ENCODE measurements at regions not wholly inside any gene's neighbourhood (a gene's known extent, or its start where the extent isn't known, plus 50 kb on each side); places are given as distances from the start of the nearest gene placed in this dataset.
"Not testable (repeated sequence)": the region's sequence is repeated elsewhere in the genome, so short reads cannot be mapped to it uniquely, and the experiment has no call there.

- DNase-seq; H3K4me3 Mint-ChIP-seq; H3K9me3 ChIP-seq (ENCODE audit: control insufficient read depth, low read length); H3K4me3 ChIP-seq (ENCODE audit: low read length); H3K27ac ChIP-seq (ENCODE audit: low read depth, low read length); H3K9ac ChIP-seq (ENCODE audit: extremely low read depth, low read length, poor library complexity, severe bottlenecking); H3K27me3 Mint-ChIP-seq (ENCODE audit: insufficient read depth); H3K4me1 Mint-ChIP-seq; H3K27me3 ChIP-seq (ENCODE audit: control insufficient read depth, insufficient read depth, low read length, poor library complexity, severe bottlenecking); H3K27ac Mint-ChIP-seq; H3K4me1 ChIP-seq (ENCODE audit: control insufficient read depth, insufficient read depth, low read length); H3K36me3 ChIP-seq (ENCODE audit: control insufficient read depth, insufficient read depth, low read length); H3K36me3 Mint-ChIP-seq (ENCODE audit: low read depth): not testable (repeated sequence)
- peaks cover 19% of the 10 kb centered on the region for H3K9me3 Mint-ChIP-seq
- 96% methylated on average over 12 to 57 of the region's 60 CpGs for WGBS, 2 experiments (ENCODE audit: insufficient coverage in 1 of 2, insufficient read length in 1 of 2)
Observed at GRCh38 chr6:27653143-27653825, 180.4 kb upstream of the ZNF184 start.

DNA sequence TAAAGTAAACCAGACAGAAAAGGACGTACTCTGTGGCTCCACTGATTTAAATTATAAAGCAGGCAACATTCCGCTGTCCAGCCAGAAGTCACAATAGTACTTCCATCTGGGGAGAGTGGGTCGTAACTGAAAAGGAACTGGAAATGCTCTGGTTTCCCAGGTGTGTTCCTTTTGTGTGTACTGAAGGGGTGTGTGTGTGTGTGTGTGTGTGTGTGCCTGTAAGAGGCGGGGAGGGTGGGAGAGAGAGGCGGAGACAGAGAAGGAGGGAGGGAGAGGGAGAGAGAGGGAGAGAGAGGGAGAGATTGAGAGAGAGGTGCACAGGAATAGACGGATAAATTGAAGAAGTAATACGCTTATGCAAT, 178.4 kb upstream of the ZNF184 start:
- peak overlapping the region; percentile 81 for H3K4me3 Mint-ChIP-seq
- no peaks in the 10 kb centered on the region for H3K27me3 ChIP-seq (ENCODE audit: control insufficient read depth, insufficient read depth, low read length, poor library complexity, severe bottlenecking)
- WGBS, 2 experiments (ENCODE audit: insufficient coverage in 1 of 2, insufficient read length in 1 of 2): 12 to 16% methylated on average over 6 to 7 of the region's 7 CpGs
- DNase-seq: peak; percentile 82
- peak overlapping the region; percentile 47 for H3K9ac ChIP-seq (ENCODE audit: extremely low read depth, low read length, poor library complexity, severe bottlenecking)
- no peaks in the 10 kb centered on the region for H3K36me3 ChIP-seq (ENCODE audit: control insufficient read depth, insufficient read depth, low read length)
- peak overlapping the region; percentile 98 for H3K4me3 ChIP-seq (ENCODE audit: low read length)
- peaks cover 19% of the 10 kb centered on the region for H3K9me3 Mint-ChIP-seq
- peak overlapping the region; percentile 75 for H3K27ac Mint-ChIP-seq
- H3K36me3 Mint-ChIP-seq (ENCODE audit: low read depth): no peaks in the 10 kb centered on the region
- no peaks in the 10 kb centered on the region for H3K9me3 ChIP-seq (ENCODE audit: control insufficient read depth, low read length)
- no peaks in the 10 kb centered on the region for H3K27me3 Mint-ChIP-seq (ENCODE audit: insufficient read depth)
- TF ChIP-seq, protein P1, sequence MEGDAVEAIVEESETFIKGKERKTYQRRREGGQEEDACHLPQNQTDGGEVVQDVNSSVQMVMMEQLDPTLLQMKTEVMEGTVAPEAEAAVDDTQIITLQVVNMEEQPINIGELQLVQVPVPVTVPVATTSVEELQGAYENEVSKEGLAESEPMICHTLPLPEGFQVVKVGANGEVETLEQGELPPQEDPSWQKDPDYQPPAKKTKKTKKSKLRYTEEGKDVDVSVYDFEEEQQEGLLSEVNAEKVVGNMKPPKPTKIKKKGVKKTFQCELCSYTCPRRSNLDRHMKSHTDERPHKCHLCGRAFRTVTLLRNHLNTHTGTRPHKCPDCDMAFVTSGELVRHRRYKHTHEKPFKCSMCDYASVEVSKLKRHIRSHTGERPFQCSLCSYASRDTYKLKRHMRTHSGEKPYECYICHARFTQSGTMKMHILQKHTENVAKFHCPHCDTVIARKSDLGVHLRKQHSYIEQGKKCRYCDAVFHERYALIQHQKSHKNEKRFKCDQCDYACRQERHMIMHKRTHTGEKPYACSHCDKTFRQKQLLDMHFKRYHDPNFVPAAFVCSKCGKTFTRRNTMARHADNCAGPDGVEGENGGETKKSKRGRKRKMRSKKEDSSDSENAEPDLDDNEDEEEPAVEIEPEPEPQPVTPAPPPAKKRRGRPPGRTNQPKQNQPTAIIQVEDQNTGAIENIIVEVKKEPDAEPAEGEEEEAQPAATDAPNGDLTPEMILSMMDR (conservative IDR thresholded peaks at IDR 0.05): no peak
- H3K27ac ChIP-seq (ENCODE audit: low read depth, low read length): no peak overlapping the region
- no peaks in the 10 kb centered on the region for H3K4me1 ChIP-seq (ENCODE audit: control insufficient read depth, insufficient read depth, low read length)
- H3K4me1 Mint-ChIP-seq: peaks cover 7% of the 10 kb centered on the region

DNA sequence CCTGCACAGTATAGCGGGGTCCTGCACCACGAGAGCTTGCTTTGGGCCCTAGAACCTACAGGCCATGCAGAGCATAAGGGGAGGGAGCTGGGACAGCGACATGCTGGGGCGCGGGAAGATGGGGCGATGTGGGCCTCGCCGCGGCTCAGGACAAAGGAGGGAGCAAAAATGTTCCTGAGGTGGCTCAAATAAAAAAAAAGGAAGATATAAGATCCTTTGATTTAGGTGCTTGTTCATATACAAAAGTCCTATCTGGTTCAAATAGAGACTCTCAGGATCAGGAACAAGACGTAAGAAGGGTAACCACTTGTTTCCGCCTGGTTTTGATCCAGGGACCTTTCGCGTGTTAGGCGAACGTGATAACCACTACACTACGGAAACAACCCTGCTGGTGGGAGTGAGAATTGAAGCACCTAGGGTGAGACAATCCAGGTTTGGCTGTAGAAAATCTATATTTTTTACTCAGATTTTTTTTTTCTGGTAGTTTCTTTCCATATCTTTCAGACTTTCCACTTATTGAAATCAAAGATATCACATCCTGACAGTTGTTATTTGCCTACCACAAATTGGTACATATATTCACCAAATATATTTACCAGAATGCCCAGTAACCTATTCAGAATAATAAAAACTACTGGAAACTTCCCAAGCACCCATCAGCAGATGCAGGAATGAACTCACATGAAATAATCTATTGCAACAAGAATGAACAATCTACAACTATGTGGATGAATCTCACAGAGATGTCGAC, 177.9 kb upstream of the ZNF184 start:
- H3K4me1 Mint-ChIP-seq: peaks cover 7% of the 10 kb centered on the region
- 9 to 11% methylated on average over 10 to 17 of the region's 17 CpGs for WGBS, 2 experiments (ENCODE audit: insufficient coverage in 1 of 2, insufficient read length in 1 of 2)
- peak overlapping the region; percentile 81 for H3K4me3 Mint-ChIP-seq
- H3K9me3 Mint-ChIP-seq: peaks cover 19% of the 10 kb centered on the region
- Histone ChIP-seq H3K4me3 (ENCODE audit: low read length) (peak overlapping the region; percentile 98), H3K9me3 (ENCODE audit: control insufficient read depth, low read length) (no peaks in the 10 kb centered on the region), H3K9ac (ENCODE audit: extremely low read depth, low read length, poor library complexity, severe bottlenecking) (peak overlapping the region; percentile 47), H3K27me3 (ENCODE audit: control insufficient read depth, insufficient read depth, low read length, poor library complexity, severe bottlenecking) (no peaks in the 10 kb centered on the region), H3K27ac (ENCODE audit: low read depth, low read length) (no peak overlapping the region), H3K36me3 (ENCODE audit: control insufficient read depth, insufficient read depth, low read length) (no peaks in the 10 kb centered on the region), H3K4me1 (ENCODE audit: control insufficient read depth, insufficient read depth, low read length) (no peaks in the 10 kb centered on the region)
- no peaks in the 10 kb centered on the region for H3K27me3 Mint-ChIP-seq (ENCODE audit: insufficient read depth)
- H3K36me3 Mint-ChIP-seq (ENCODE audit: low read depth): no peaks in the 10 kb centered on the region
- TF ChIP-seq, protein P1 (conservative IDR thresholded peaks at IDR 0.05): peak; percentile 62
- peak overlapping the region; percentile 75 for H3K27ac Mint-ChIP-seq
- DNase-seq: peak; percentile 92

All from endodermal cell (in vitro differentiated cells).